Upper lobe of right lung (tissue), 1 donor: ENCODE measurements at regions not wholly inside any gene's neighbourhood (a gene's known extent, or its start where the extent isn't known, plus 50 kb on each side); places are given as distances from the start of the nearest gene placed in this dataset.
"Not testable (repeated sequence)": the region's sequence is repeated elsewhere in the genome, so short reads cannot be mapped to it uniquely, and the experiment has no call there.

Experiments
- ATAC-seq: fragments of 200-7000 bp; cut with Tn5 transposase; one replicate; pipeline ENCODE4 v1.9.1; 2020; ENCODE audit warnings: mild to moderate bottlenecking, moderate library complexity
- DNase-seq: peaks from one replicate; pipeline ENCODE4 v3.0.0-alpha.2; 2020
- H3K27ac ChIP-seq: fragments of 200-600 bp; one replicate; pipeline ENCODE4 v1.8.0; 2022
- H3K27me3 ChIP-seq: fragments of 200-600 bp; one replicate; pipeline ENCODE4 v1.8.0; 2022; ENCODE audit warnings: mild to moderate bottlenecking
- H3K36me3 ChIP-seq: fragments of 200-600 bp; one replicate; pipeline ENCODE4 v1.8.0; 2022
- H3K4me1 ChIP-seq: fragments of 200-600 bp; one replicate; pipeline ENCODE4 v1.8.0; 2022
- H3K4me3 ChIP-seq: fragments of 200-600 bp; one replicate; pipeline ENCODE4 v1.8.0; 2022; ENCODE audit warnings: mild to moderate bottlenecking
- H3K9me3 ChIP-seq: fragments of 200-600 bp; one replicate; pipeline ENCODE4 v1.8.0; 2022
- intact Hi-C: fragments of 100-400 bp; cut with DNase I; formaldehyde crosslinking; loops from one replicate; pipeline ENCODE4 v1.11.0; 2022
- TF ChIP-seq, protein P1 (sequence below): fragments of 200-600 bp; IDR thresholded peaks from one replicate; pipeline ENCODE4 v1.8.0; 2022; ENCODE audit warnings: antibody characterized with exemption
- donor health status: DM: no; HTN: yes; CAD: no; lungs with severe emphysema.

DNA sequence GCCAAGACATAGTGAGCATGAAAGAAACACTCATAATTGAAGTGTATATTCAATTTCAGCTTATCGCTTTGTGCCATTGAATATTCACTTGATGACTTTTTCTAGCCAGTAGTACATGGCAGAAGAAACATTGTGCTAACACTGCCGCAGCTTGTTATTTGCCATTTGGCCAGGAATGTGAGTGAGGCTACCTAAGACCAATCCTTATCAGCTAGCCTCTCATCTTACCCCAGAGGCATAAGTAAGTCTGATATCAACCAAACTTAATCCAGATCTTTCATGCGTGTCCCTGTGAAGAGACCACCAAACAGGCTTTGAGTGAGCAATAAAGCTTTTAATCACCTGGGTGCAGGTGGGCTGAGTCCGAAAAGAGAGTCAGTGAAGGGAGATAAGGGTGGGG, 586.0 kb upstream of the MBL2 start:
- Histone ChIP-seq H3K4me1 (no peaks in the 10 kb centered on the region), H3K27me3 (no peaks in the 10 kb centered on the region), H3K27ac (no peak overlapping the region), H3K36me3 (no peaks in the 10 kb centered on the region), H3K4me3 (no peak overlapping the region), H3K9me3 (no peaks in the 10 kb centered on the region)
- DNase-seq (no peak), ATAC-seq (no peak)
- intact Hi-C loops = no loop called here
- TF ChIP-seq, protein P1, sequence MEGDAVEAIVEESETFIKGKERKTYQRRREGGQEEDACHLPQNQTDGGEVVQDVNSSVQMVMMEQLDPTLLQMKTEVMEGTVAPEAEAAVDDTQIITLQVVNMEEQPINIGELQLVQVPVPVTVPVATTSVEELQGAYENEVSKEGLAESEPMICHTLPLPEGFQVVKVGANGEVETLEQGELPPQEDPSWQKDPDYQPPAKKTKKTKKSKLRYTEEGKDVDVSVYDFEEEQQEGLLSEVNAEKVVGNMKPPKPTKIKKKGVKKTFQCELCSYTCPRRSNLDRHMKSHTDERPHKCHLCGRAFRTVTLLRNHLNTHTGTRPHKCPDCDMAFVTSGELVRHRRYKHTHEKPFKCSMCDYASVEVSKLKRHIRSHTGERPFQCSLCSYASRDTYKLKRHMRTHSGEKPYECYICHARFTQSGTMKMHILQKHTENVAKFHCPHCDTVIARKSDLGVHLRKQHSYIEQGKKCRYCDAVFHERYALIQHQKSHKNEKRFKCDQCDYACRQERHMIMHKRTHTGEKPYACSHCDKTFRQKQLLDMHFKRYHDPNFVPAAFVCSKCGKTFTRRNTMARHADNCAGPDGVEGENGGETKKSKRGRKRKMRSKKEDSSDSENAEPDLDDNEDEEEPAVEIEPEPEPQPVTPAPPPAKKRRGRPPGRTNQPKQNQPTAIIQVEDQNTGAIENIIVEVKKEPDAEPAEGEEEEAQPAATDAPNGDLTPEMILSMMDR = no peak

DNA sequence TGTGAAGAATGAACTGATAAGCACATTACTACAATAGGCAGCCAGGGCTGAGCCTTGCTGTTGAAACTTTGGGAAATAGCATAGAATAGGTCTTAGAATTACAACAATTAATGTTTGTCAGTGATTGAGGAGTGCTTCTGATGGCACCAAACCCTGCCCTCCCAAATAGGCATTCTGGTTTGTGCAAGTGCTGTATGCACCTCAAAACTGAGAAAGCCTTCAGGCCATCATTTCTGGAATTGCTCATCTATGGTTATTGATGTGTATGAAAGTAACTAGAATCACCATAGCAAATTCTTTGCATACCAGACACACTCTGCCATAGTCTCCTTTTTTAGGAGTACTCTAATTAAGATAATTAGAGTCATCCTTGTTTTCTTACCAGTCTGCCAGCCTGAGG, 585.0 kb upstream of the MBL2 start:
- H3K27ac ChIP-seq = no peak overlapping the region
- intact Hi-C loops = no loop called here
- H3K4me1 ChIP-seq = no peaks in the 10 kb centered on the region
- H3K4me3 ChIP-seq = no peak overlapping the region
- H3K36me3 ChIP-seq = no peaks in the 10 kb centered on the region
- no peaks in the 10 kb centered on the region for H3K27me3 ChIP-seq
- no peak for ATAC-seq
- TF ChIP-seq, protein P1 = no peak
- no peak for DNase-seq
- no peaks in the 10 kb centered on the region for H3K9me3 ChIP-seq

DNA sequence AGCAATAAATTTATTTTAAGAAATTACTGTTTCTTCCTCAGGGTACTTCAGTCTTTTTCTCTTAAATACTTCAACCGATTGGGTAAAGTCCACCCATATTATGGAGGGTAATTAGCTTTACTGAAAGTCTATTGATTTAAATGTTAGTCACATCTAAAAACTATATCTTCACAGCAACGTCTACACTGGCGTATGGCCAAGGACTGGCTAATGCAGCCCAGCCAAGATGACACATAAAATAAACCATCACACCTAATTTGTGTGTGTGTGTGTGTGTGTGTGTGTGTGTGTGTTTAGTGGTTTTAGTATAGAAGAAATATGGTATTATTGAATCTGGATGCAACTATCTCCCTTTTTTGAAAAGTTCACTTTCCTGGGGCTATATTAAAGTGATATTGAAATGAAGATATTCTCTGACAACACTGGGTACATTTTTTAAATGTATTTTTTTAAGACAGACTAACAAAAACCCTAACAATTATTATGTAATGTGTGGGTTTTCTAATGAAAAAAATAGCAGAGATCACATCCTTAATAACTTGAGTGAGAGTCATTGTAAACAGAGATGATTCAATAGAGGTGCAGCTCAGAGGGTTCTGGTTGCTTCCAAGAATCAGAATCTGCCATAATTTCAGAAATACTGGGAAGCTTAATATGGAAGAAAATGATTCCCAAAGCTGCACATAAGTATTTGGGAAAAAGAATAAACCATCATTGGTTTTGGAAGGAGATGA, 584.2 kb upstream of the MBL2 start:
- no peak overlapping the region for H3K4me3 ChIP-seq
- H3K27ac ChIP-seq = no peak overlapping the region
- no peak for ATAC-seq
- TF ChIP-seq, protein P1 = no peak
- no peaks in the 10 kb centered on the region for H3K36me3 ChIP-seq
- intact Hi-C loops = no loop called here
- no peaks in the 10 kb centered on the region for H3K4me1 ChIP-seq
- no peaks in the 10 kb centered on the region for H3K9me3 ChIP-seq
- DNase-seq = no peak
- H3K27me3 ChIP-seq = no peaks in the 10 kb centered on the region

DNA sequence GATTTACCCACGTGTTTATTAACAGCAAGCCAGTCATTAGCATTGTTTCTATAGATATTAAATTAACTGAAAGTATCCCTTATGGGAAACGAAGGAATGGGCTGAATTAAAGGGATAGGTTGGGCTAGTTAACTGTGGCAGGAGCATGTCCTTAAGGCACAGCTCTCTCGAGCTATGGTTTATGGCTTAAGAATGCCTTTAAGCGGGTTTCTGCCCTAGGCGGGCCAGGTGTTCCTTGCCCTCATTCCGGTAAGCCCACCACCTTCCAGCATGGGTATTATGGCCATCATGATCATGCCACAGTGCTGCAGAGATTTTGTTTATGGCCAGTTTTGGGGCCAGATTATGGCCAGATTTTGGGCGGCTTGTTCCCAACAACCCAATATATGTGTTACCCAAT, 569.9 kb upstream of the MBL2 start:
- ATAC-seq, intact Hi-C loops, H3K4me3 ChIP-seq: not testable (repeated sequence)

DNA sequence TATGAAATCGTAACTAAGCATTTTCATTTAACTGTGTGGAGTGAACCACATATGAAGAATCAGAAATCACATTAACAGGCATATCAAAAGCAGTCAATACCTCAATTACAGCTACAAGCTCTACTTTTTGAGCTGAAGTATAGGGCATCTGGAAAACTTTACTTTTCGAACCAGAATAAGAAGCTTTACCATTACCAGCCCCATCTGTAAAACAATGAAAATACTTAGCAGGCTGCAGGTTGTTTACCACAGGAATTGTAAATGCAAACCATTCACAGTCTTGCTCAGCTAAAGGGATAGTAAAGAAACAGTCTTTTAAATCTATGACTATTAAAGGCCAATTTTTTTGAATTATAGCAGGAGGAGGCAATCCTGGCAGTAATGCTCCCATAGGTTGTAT, 565.6 kb upstream of the MBL2 start:
- not testable (repeated sequence) for H3K36me3 ChIP-seq

More for the DNA sequence above, 569.9 kb upstream of the MBL2 start:
- H3K9me3 ChIP-seq, H3K4me1 ChIP-seq, H3K27me3 ChIP-seq, DNase-seq, H3K27ac ChIP-seq, H3K36me3 ChIP-seq: not testable (repeated sequence)

DNA sequence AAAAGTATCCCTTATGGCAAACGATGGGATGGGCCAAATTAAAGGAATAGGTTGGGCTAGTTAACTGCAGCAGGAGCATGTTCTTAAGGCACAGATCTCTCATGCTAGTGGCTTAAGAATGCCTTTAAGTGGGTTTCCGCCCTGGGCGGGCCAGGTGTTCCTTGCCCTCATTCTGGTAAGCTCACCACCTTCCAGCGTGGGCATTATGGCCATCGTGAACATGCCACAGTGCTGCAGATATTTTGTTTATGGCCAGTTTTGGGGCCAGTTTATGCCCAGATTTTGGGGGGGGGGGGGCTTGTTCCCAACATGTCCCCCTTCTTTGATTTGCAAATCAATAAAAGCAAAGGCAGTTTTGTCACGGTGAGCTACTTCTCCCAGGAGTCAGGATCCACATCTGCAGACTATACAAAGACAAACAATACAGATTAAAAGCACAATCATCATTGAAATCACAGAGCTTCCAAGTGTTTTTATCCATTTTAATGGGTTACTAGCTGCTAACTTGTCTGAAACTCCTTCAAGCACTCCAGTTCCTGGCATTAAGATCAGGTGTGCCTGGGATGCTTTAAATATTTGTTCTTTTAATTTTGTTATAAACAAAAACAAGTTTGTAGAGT, 563.3 kb upstream of the MBL2 start:
- DNase-seq, intact Hi-C loops, H3K27me3 ChIP-seq, H3K4me3 ChIP-seq, H3K9me3 ChIP-seq, ATAC-seq, H3K4me1 ChIP-seq, H3K36me3 ChIP-seq, H3K27ac ChIP-seq: not testable (repeated sequence)

More for the DNA sequence above, 565.6 kb upstream of the MBL2 start:
- ATAC-seq, H3K9me3 ChIP-seq, intact Hi-C loops, H3K27me3 ChIP-seq, H3K27ac ChIP-seq, H3K4me1 ChIP-seq, DNase-seq, H3K4me3 ChIP-seq: not testable (repeated sequence)

DNA sequence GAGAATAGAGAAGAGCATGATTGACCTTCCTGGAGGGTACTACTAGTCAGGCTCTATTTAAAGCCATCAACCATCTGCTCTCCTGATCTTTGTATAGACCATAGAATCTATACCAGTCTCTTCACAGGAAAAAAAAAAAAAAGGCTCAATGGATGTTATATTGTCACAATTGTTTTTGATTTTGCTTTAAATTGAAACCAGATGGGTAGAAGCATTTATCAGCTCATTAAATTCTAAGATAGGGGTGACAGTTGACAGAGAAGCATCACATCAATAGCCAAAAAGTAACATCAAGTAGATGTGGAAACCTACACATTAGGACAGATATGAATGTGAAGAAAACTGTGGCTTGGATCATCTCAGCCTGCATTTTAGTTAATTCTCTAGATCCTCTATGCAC, 558.9 kb upstream of the MBL2 start:
- ATAC-seq (no peak), DNase-seq (no peak)
- intact Hi-C loops = no loop called here
- H3K27ac ChIP-seq = no peak overlapping the region
- H3K36me3 ChIP-seq = no peaks in the 10 kb centered on the region
- no peak overlapping the region for H3K4me3 ChIP-seq
- peaks cover 8% of the 10 kb centered on the region for H3K9me3 ChIP-seq
- H3K4me1 ChIP-seq = no peaks in the 10 kb centered on the region
- H3K27me3 ChIP-seq = no peaks in the 10 kb centered on the region
- TF ChIP-seq, protein P1 = no peak

DNA sequence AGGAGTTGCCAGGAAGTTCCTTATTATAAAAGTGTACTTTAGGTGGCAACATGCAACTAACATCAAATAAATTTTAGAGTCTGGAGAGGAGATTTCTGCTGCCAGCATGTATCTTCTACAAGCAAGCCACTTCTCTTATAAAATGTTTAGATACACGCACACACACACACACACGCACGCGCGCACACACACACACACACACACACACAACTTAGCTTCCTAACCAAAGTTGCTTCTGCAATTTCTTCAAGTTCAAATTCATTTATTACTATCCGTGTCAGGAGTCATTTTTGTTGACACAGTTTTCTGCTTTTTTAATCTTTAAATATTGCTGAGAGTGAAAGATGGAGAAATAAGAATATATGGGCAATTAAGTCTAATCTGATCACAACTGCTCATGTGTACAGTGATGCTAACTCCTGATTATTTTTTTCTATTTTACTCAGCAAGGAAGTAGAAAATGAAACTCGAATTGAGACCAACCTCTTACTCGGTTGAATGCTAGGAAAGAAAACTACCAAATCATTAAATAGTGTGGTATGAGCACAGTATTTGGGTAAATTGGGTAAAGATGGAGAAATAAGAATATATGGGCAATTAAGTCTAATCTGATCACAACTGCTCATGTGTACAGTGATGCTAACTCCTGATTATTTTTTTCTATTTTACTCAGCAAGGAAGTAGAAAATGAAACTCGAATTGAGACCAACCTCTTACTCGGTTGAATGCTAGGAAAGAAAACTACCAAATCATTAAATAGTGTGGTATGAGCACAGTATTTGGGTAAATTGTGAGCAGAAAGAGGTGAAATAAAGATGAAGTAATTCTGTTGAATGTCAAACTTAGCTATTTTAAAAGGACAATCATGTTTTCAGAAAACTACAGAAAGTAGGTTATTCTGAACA, 554.1 kb upstream of the MBL2 start:
- H3K9me3 ChIP-seq, H3K4me1 ChIP-seq, ATAC-seq, H3K36me3 ChIP-seq, H3K27ac ChIP-seq, DNase-seq, intact Hi-C loops, H3K4me3 ChIP-seq, H3K27me3 ChIP-seq: not testable (repeated sequence)
